IMR-90 (cell line): ENCODE measurements at regions not wholly inside any gene's neighbourhood (a gene's known extent, or its start where the extent isn't known, plus 50 kb on each side); places are given as distances from the start of the nearest gene placed in this dataset.

Source experiments
- ATAC-seq: fragments of 200-7000 bp; cut with Tn5 transposase; 2 replicates; pipeline ENCODE4 v1.9.1; 2020; ENCODE audit warnings: low read depth, mild to moderate bottlenecking, moderate library complexity
- BruUV-seq: library from RNA; stranded (reverse); fragments of 400-500 nt; replicated peaks from 2 replicates; lab custom pipeline; 2021; lab: Mats Ljungman, UMichigan
- CTCF ChIA-PET: fragments of 300-600 bp; formaldehyde crosslinking; extraction: SDS; loops from one replicate; lab custom pipeline; 2021; ENCODE audit warnings: antibody characterized with exemption; lab: Yijun Ruan, JAX
- POLR2A ChIA-PET: fragments of 300-600 bp; sonication (Branson Sonifier 250); formaldehyde crosslinking; loops from one replicate; lab custom pipeline; 2022; ENCODE audit warnings: antibody characterized with exemption; ENCODE audit not compliant: unreplicated experiment; lab: Charles Lee
- DNase-seq: peaks from one replicate; pipeline ENCODE4 v3.0.0; 2013
- H2AFZ ChIP-seq: replicated peaks from 2 replicates; pipeline ENCODE3; 2013; ENCODE audit warnings: low read length, mild to moderate bottlenecking; ENCODE audit not compliant: poor library complexity
- H2AK5ac ChIP-seq: 2 replicates; pipeline ENCODE4 v1.6.1; 2013; ENCODE audit warnings: low read depth, low read length, inconsistent platforms
- H2AK9ac ChIP-seq: replicated peaks from 2 replicates; pipeline ENCODE3; 2013; ENCODE audit warnings: mild to moderate bottlenecking, low read depth, low read length, moderate library complexity; ENCODE audit not compliant: poor library complexity
- H2BK120ac ChIP-seq: 2 replicates; pipeline ENCODE4 v1.6.1; 2013; ENCODE audit warnings: low read depth, low read length, inconsistent platforms
- H2BK15ac ChIP-seq: 3 replicates; pipeline ENCODE4 v1.6.1; 2013; ENCODE audit warnings: low read depth, low read length, inconsistent platforms
- H2BK20ac ChIP-seq: 2 replicates; pipeline ENCODE4 v1.6.1; 2013; ENCODE audit warnings: low read depth, mild to moderate bottlenecking, inconsistent platforms, low read length, moderate library complexity
- H2BK5ac ChIP-seq: 2 replicates; pipeline ENCODE4 v1.6.1; 2013; ENCODE audit warnings: mild to moderate bottlenecking, low read depth, low read length, inconsistent platforms; ENCODE audit not compliant: poor library complexity, severe bottlenecking
- H3K14ac ChIP-seq: replicated peaks from 2 replicates; pipeline ENCODE4 v1.6.1; 2013; ENCODE audit warnings: low read depth, low read length, inconsistent platforms
- H3K18ac ChIP-seq: 2 replicates; pipeline ENCODE4 v1.6.1; 2013; ENCODE audit warnings: low read depth, low read length, control low read depth
- H3K23ac ChIP-seq: 2 replicates; pipeline ENCODE4 v1.6.1; 2013; ENCODE audit warnings: low read depth, low read length, inconsistent platforms
- H3K27ac ChIP-seq: 2 replicates; pipeline ENCODE4 v1.5.1; 2013; ENCODE audit warnings: mild to moderate bottlenecking, control low read depth, low read length; ENCODE audit not compliant: insufficient read depth
- H3K27me3 ChIP-seq: 2 replicates; pipeline ENCODE4 v1.6.1; 2013; ENCODE audit warnings: low read length; ENCODE audit not compliant: control insufficient read depth, insufficient read depth
- H3K36me3 ChIP-seq: 2 replicates; pipeline ENCODE4 v1.6.1; 2013; ENCODE audit warnings: low read length, mixed read lengths; ENCODE audit not compliant: control insufficient read depth, insufficient read depth
- H3K4ac ChIP-seq: 2 replicates; pipeline ENCODE4 v1.6.1; 2013; ENCODE audit warnings: low read depth, low read length, inconsistent platforms
- H3K4me1 ChIP-seq: 2 replicates; pipeline ENCODE4 v1.6.1; 2013; ENCODE audit warnings: low read length, mixed read lengths; ENCODE audit not compliant: control insufficient read depth, insufficient read depth
- H3K4me2 ChIP-seq: 2 replicates; pipeline ENCODE4 v1.6.1; 2013; ENCODE audit warnings: low read depth, mild to moderate bottlenecking, control low read depth, low read length, moderate library complexity
- H3K4me3 ChIP-seq: 2 replicates; pipeline ENCODE4 v1.5.1; 2013; ENCODE audit warnings: low read depth, mild to moderate bottlenecking, control low read depth, low read length, moderate library complexity; ENCODE audit not compliant: insufficient read depth
- H3K56ac ChIP-seq: 2 replicates; pipeline ENCODE4 v1.6.1; 2013; ENCODE audit warnings: low read length, inconsistent platforms; ENCODE audit not compliant: insufficient read depth; ENCODE audit errors: extremely low read depth
- H3K79me1 ChIP-seq, 2 experiments: 2 replicates each; pipeline ENCODE4 v1.6.1; 2013; ENCODE audit warnings: low read length in 2 of 2, inconsistent platforms in 1 of 2, low read depth in 1 of 2
- H3K9ac ChIP-seq: 2 replicates; pipeline ENCODE4 v1.6.1; 2013; ENCODE audit warnings: low read depth, low read length, control low read depth
- H3K9me1 ChIP-seq: 2 replicates; pipeline ENCODE4 v1.6.1; 2013; ENCODE audit warnings: low read length, inconsistent platforms; ENCODE audit not compliant: insufficient read depth
- H3K9me3 ChIP-seq: 2 replicates; pipeline ENCODE4 v1.6.1; 2013; ENCODE audit warnings: low read length; ENCODE audit not compliant: control insufficient read depth, insufficient read depth
- H4K20me1 ChIP-seq: 2 replicates; pipeline ENCODE4 v1.6.1; 2013; ENCODE audit warnings: low read length, inconsistent platforms; ENCODE audit not compliant: insufficient read depth
- H4K5ac ChIP-seq: 2 replicates; pipeline ENCODE4 v1.6.1; 2013; ENCODE audit warnings: mild to moderate bottlenecking, low read depth, low read length, control low read depth
- H4K8ac ChIP-seq, 2 experiments: 2 replicates each; pipeline ENCODE4 v1.6.1; 2013; ENCODE audit warnings: low read depth in 2 of 2, low read length in 2 of 2, control low read depth in 1 of 2, inconsistent platforms in 1 of 2
- H4K91ac ChIP-seq: 2 replicates; pipeline ENCODE4 v1.6.1; 2013; ENCODE audit warnings: low read depth, low read length, inconsistent platforms; ENCODE audit not compliant: insufficient read depth
- CEBPB ChIP-seq: IDR thresholded peaks from 2 replicates; pipeline ENCODE4 v1.6.1; 2012; ENCODE audit warnings: low read depth, low read length, improper control_type of control experiment
- CTCF ChIP-seq: conservative IDR thresholded peaks from 2 replicates; pipeline ENCODE4 v1.5.1; 2012; ENCODE audit warnings: mild to moderate bottlenecking, low read depth, low read length, improper control_type of control experiment
- ELK1 ChIP-seq: fragments of 150-350 bp; IDR thresholded peaks from 2 replicates; pipeline ENCODE4 v1.6.1; 2016; ENCODE audit warnings: low read depth, mild to moderate bottlenecking, low read length, moderate library complexity, borderline replicate concordance
- FOS ChIP-seq: fragments of 150-350 bp; IDR thresholded peaks from 2 replicates; pipeline ENCODE4 v1.6.1; 2016; ENCODE audit warnings: low read depth, low read length
- MAZ ChIP-seq: IDR thresholded peaks from 2 replicates; pipeline ENCODE4 v1.6.1; 2012; ENCODE audit warnings: low read depth, mild to moderate bottlenecking, low read length, improper control_type of control experiment, moderate library complexity, borderline replicate concordance
- MXI1 ChIP-seq: IDR thresholded peaks from 2 replicates; pipeline ENCODE4 v1.6.1; 2012; ENCODE audit warnings: low read depth, mild to moderate bottlenecking, low read length, moderate library complexity, borderline replicate concordance
- RAD21 ChIP-seq: IDR thresholded peaks from 2 replicates; pipeline ENCODE4 v1.6.1; 2012; ENCODE audit warnings: low read length, improper control_type of control experiment
- RCOR1 ChIP-seq: IDR thresholded peaks from 2 replicates; pipeline ENCODE4 v1.6.1; 2012; ENCODE audit warnings: mild to moderate bottlenecking, low read length, improper control_type of control experiment; ENCODE audit not compliant: insufficient replicate concordance
- RFX5 ChIP-seq: IDR thresholded peaks from 2 replicates; pipeline ENCODE4 v1.8.0; 2012; ENCODE audit warnings: low read depth, mild to moderate bottlenecking, low read length, moderate library complexity
- SMC3 ChIP-seq: fragments of 150-350 bp; IDR thresholded peaks from 2 replicates; pipeline ENCODE4 v1.6.1; 2016; ENCODE audit warnings: low read depth, mild to moderate bottlenecking, antibody characterized with exemption, low read length, moderate library complexity
- WGBS, 2 experiments: methylation state at CpG; one replicate each; pipeline versions ENCODE4 v1.1.5 to v1.1.7; 2013; ENCODE audit warnings: missing lambda C conversion rate in 2 of 2; ENCODE audit not compliant: insufficient read length in 1 of 2; ENCODE audit errors: extremely low coverage in 2 of 2; 5-methylcytosine and 5-hydroxymethylcytosine counted together
- dilution Hi-C: fragments of 300-500 bp; cut with HindIII; formaldehyde crosslinking; loops from one replicate; pipeline ENCODE4 v1.14.3; 2018; ENCODE audit warnings: low sequenced_read_pairs; ENCODE audit not compliant: unreplicated experiment
- in situ Hi-C: fragments of 300-500 bp; cut with MboI; formaldehyde crosslinking; loops from 3 replicates; pipeline ENCODE4 v1.14.3; 2019; ENCODE audit warnings: low sequenced_read_pairs, inconsistent platforms, mixed read lengths
- intact Hi-C: fragments of 100-400 bp; cut with micrococcal nuclease; formaldehyde crosslinking; loops from 2 replicates; pipeline ENCODE4 v1.10.0; 2022

GRCh38 chr13:110027470-110028240, 241.3 kb upstream of the IRS2 start:
- no peak overlapping the region for H2BK15ac ChIP-seq
- H3K4me1 ChIP-seq = peaks cover 9% of the 10 kb centered on the region
- H2AFZ ChIP-seq = no peak overlapping the region
- no peak overlapping the region for H3K4me2 ChIP-seq
- no TSS peak for BruUV-seq
- H2BK5ac ChIP-seq = no peak overlapping the region
- ChIA-PET CTCF (no interaction called here), POLR2A (no interaction called here)
- H2AK9ac ChIP-seq = no peak overlapping the region
- peak overlapping the region; percentile 74; the same call in 1 of the 2 replicates for H3K14ac ChIP-seq
- no peak overlapping the region for H4K8ac ChIP-seq
- peaks cover 7% of the 10 kb centered on the region; the same call in 1 of the 2 replicates for H3K9me1 ChIP-seq
- no peak overlapping the region for H3K56ac ChIP-seq
- H3K4me3 ChIP-seq = no peak overlapping the region
- DNase-seq (no peak), ATAC-seq (no peak)
- no peak overlapping the region for H3K18ac ChIP-seq
- no peaks in the 10 kb centered on the region for H3K36me3 ChIP-seq
- TF ChIP-seq FOS (no peak), CTCF (no peak), RCOR1 (no peak), MAZ (no peak), SMC3 (no peak), MXI1 (no peak), RAD21 (no peak), ELK1 (no peak), CEBPB (no peak), RFX5 (no peak)
- no peak overlapping the region for H3K27ac ChIP-seq
- intact Hi-C loops = no loop called here
- no peak overlapping the region for H4K91ac ChIP-seq
- peak overlapping the region; percentile 20; the same call in 1 of the 2 replicates for H3K4ac ChIP-seq
- H2AK5ac ChIP-seq = no peak overlapping the region; the same call in 1 of the 2 replicates
- in situ Hi-C loops = no loop called here
- no peak overlapping the region for H2BK120ac ChIP-seq
- H3K9me3 ChIP-seq = no peaks in the 10 kb centered on the region
- no peak overlapping the region for H3K9ac ChIP-seq
- 0 out of 2 replicates have a peak overlapping the region, but pooled peaks have one; percentile 25 for H3K23ac ChIP-seq
- H4K5ac ChIP-seq = no peak overlapping the region
- H3K27me3 ChIP-seq = no peaks in the 10 kb centered on the region
- dilution Hi-C loops = no loop called here
- H4K20me1 ChIP-seq = no peaks in the 10 kb centered on the region
- 83% methylated on average over 2 of the region's 8 CpGs; no CpG with 5 or more reads in 1 of the 2 experiments for WGBS, 2 experiments
- no peaks in the 10 kb centered on the region for H3K79me1 ChIP-seq
- peak overlapping the region; percentile 35; the same call in 1 of the 2 replicates for H2BK20ac ChIP-seq
